ENCODE measurements at regions not wholly inside any gene's neighbourhood (a gene's known extent, or its start where the extent isn't known, plus 50 kb on each side); places are given as distances from the start of the nearest gene placed in this dataset.
"Not testable (repeated sequence)": the region's sequence is repeated elsewhere in the genome, so short reads cannot be mapped to it uniquely, and the experiment has no call there.

DNA sequence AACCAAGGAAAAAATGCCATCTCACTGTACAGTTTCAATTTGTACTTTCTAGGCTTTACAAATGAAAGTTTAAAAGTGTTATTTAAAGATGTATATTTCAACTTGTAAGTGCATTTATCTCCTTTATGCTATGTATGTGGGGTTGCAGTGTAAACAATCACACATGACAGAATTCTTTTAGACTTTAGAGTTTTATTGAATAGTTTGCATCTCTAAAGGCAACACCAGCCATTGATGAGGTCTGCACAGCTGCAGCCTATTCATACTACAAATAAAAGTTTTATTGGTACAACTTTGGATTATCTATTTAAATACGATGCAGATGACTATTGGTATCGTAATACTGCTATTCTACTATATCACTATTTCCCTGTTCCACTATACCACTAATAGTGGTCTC, 894.4 kb upstream of the B3GALT2 start:
- no peak for DNase-seq

- no peak for DNase-seq
These were observed 892.4 kb upstream of the B3GALT2 start for GRCh38 chr1:194078765-194079164.

DNA sequence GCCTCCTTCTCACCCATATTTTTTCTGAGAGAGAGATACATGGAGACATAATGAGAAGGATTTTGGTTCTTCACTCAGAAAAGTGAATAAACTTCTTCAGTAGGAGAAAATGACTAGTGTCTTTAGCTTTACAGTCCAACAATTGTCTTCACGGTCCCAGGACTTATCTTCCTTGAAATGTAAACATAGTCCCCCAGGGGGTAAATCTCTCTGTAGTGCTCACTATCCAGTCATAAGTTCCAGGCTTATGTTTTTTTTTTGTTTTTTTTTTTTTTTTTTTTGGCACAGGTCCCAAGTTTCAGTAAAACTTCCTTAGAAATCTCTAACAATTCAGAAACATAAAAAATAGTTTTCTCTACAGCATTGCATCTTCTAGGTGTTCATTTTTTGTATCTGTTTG, 890.2 kb upstream of the B3GALT2 start:
- DNase-seq = no peak

DNA sequence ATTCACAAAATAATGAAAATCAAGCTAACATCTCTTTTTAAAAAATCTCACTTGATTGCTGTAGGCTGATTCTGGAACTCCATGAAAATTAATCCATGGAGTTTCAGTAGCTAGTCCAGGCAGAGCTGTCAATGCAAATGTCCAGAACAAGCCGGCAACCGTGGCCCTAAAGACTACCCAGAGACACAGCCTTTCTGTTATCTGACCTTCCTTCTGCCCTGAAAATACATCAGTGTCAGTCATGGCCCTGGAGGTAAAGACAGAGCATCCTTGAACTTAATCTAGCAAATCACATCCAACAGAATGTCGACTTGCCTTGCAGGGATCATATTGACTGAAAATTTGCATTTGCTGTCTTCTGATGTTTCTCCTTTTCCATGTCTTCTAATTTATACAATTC, 887.4 kb upstream of the B3GALT2 start:
- DNase-seq = no peak

GRCh38 chr1:194071205-194071604, 884.8 kb upstream of the B3GALT2 start:
- DNase-seq = no peak

GRCh38 chr1:194069831-194070218, 883.4 kb upstream of the B3GALT2 start:
- DNase-seq = no peak

GRCh38 chr1:194069168-194069830, 882.9 kb upstream of the B3GALT2 start:
- DNase-seq = no peak

- DNase-seq = no peak
These were observed 882.2 kb upstream of the B3GALT2 start for GRCh38 chr1:194068446-194069167.

- DNase-seq = no peak
These were observed 881.4 kb upstream of the B3GALT2 start for GRCh38 chr1:194067772-194068171.

GRCh38 chr1:194062962-194063361, 876.5 kb upstream of the B3GALT2 start:
- no peak for DNase-seq

- DNase-seq = no peak
These were observed 876.1 kb upstream of the B3GALT2 start for GRCh38 chr1:194062526-194062925.

DNA sequence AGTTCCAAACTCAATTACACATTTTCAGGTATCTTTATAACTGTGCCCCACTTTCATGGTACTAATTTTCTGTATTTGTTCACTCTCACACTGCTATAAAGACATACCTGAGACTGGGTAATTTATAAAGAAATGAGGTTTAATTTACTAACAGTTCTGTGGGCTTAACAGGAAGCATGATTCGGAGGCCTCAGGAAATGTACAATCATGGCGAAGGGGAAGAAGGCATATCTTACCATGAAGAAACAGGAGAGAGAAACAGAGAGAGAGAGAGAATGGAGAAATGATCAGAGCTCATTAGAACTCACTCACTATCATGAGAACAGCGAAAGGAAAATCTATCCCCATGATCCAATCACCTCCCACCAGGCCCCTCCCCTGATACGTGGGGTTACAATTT, 874.1 kb upstream of the B3GALT2 start:
- DNase-seq = no peak

DNA sequence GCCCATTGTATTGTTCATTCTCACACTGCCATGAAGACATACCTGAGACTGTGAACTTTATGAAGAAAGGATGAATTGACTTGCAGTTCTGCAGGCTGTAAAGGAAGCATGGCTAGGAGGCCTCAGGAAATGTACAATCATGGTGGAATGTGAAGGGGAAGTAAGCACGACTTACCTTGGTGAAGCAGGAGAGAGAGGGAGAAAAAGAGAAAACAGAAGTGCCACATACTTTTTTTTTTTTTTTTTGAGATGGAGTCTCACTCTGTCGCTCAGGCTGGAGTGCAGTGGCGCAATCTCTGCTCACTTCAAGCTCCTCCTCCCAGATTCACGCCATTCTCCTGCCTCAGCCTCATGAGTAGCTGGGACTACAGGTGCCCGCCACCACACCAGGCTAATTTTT, 871.9 kb upstream of the B3GALT2 start:
- DNase-seq = not testable (repeated sequence)

- no peak for DNase-seq
These were observed 869.8 kb upstream of the B3GALT2 start for GRCh38 chr1:194056169-194056568.

- no peak for DNase-seq
These were observed 869.1 kb upstream of the B3GALT2 start for GRCh38 chr1:194055536-194055935.

DNA sequence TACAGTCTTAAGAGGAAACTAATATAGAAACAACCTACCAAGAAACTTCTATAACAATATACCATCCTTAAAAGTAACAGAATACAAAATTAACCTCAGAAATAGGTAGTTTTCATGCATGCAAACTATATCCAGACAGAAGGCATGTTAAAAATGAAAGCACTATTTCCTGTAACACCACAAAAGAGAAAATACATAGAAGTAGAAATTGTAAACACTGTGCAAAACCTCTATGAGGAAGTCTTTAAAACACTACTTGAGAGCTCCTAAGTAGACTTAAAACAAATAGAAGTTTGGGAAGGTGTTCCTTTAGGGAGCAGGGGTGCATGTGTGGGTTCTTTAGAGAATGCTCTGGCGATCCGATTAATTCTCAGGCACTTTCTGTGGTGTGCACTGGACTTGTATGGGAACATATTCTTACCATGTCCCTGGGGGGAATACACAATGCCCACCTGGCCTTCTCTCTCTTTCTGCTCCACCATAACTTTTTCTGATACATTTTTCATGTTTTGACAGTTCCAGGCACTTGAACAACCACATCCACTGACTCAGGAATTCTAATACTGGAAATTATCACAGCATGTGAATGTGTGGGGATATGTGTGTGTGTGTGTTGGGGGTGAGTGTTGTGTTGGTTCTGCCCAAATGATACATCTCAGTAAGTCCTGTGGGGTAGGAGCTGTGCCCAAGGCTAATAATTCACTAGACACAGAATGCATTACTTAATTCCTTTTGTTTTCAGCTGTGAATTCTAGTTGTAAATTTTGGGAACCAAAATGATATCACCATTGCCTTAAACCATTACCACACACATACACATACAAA, 866.3 kb upstream of the B3GALT2 start:
- DNase-seq = no peak

GRCh38 chr1:194047921-194048320, 861.5 kb upstream of the B3GALT2 start:
- no peak for DNase-seq

GRCh38 chr1:194047206-194047605, 860.8 kb upstream of the B3GALT2 start:
- no peak for DNase-seq

DNA sequence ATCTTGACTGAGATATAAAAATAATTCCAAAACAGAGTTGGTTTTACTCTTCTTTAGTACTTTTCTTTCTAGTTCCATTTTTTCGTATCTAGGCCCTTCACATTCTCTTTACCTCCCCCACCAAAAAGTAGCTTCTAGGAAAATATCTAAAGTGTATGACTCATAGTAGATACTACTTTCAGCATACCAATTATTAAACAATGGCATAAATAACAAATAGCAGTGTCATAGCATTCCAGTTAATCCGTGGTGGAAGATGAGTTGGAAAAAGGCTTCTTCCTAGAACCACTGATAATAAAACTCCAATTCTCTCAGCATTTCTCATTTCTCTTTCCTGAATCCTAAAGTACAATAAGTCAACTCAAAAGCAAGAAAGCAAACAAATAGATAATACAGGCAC, 859.0 kb upstream of the B3GALT2 start:
- DNase-seq = no peak

- DNase-seq = no peak
These were observed 858.5 kb upstream of the B3GALT2 start for GRCh38 chr1:194044892-194045291.

DNA sequence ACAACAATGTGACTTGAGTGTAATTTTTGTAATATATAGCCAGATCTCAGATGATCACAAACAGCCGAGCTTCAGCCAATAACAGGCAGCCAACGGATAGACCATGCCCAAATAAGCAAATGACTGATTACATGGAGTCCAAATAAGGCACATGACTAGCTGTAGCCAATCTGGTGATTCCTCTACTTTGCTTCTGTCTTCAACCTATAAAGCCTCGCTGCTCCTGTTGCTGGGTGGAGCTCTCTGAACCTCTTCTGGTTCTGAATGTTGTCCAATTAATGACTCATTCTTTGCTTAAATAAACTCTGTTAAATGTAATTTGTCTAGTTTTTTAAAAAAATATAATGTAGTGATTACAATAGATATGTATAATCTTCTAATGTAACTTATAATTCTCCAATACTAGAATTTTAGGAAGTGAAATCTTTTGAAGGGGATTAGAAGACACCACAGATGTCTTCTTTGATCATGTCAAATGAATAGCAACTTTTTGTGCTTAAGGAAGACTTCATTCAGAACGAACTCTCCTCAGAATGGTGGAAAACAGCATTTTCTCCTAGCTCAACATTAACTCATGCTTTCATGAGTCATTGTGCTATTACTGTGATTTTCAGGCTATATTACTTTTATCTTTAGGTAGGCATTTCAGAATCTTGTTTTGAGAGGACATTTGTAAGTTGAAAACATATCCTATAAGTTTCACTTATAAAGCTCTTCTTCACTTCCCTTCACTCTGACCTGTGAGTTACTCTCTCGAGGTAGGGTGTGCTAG, 857.8 kb upstream of the B3GALT2 start:
- DNase-seq = no peak

DNA sequence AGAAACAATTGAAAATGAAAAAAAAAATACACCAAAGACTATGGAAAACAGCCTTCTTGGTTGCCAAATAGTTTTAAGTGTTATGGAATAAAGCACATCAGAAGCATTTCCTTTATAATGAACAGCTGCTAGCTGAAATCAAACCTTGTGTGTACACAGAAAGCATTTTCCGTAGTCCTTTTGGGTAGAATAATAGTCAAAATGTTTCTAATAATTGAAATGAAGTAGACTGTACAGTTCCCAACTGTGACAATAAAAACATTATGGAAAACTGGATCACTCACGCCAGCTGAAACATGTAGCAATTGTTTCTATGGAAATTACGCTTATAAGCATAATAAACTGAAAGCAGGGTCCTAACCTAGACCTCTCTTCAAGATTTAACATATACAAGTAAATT, 856.3 kb upstream of the B3GALT2 start:
- DNase-seq = no peak

GRCh38 chr1:194040496-194040895, 854.1 kb upstream of the B3GALT2 start:
- DNase-seq = no peak

Data from T1000 (cell line).